Duodenal mucosa (tissue), 2 donors: ENCODE measurements at regions not wholly inside any gene's neighbourhood (a gene's known extent, or its start where the extent isn't known, plus 50 kb on each side); places are given as distances from the start of the nearest gene placed in this dataset.

Experiments
- H3K27ac ChIP-seq: one replicate; pipeline ENCODE4 v1.7.0; 2013; ENCODE audit warnings: low read depth, low read length
- H3K27me3 ChIP-seq, 2 donors: one replicate each; pipeline ENCODE4 v1.7.0; 2013; ENCODE audit warnings: low read length in 2 of 2, control low read depth in 1 of 2; ENCODE audit not compliant: insufficient read depth in 2 of 2, control insufficient read depth in 1 of 2
- H3K36me3 ChIP-seq, 2 donors: one replicate each; pipeline ENCODE4 v1.7.0; 2013; ENCODE audit warnings: low read length in 2 of 2, control low read depth in 1 of 2; ENCODE audit not compliant: insufficient read depth in 2 of 2, control insufficient read depth in 1 of 2
- H3K4me1 ChIP-seq, 2 donors: one replicate each; pipeline ENCODE4 v1.7.0; 2013; ENCODE audit warnings: low read length in 2 of 2, control low read depth in 1 of 2; ENCODE audit not compliant: insufficient read depth in 2 of 2, control insufficient read depth in 1 of 2
- H3K4me3 ChIP-seq, 2 donors: one replicate each; pipeline ENCODE4 v1.7.0; 2013; ENCODE audit warnings: low read length in 2 of 2, low read depth in 1 of 2
- H3K9ac ChIP-seq, 2 donors: one replicate each; pipeline ENCODE4 v1.7.0; 2013; ENCODE audit warnings: low read length in 2 of 2, low read depth in 1 of 2
- H3K9me3 ChIP-seq, 2 donors: one replicate each; pipeline ENCODE4 v1.7.0; 2013; ENCODE audit warnings: low read length in 2 of 2, control low read depth in 1 of 2; ENCODE audit not compliant: control insufficient read depth in 1 of 2

DNA sequence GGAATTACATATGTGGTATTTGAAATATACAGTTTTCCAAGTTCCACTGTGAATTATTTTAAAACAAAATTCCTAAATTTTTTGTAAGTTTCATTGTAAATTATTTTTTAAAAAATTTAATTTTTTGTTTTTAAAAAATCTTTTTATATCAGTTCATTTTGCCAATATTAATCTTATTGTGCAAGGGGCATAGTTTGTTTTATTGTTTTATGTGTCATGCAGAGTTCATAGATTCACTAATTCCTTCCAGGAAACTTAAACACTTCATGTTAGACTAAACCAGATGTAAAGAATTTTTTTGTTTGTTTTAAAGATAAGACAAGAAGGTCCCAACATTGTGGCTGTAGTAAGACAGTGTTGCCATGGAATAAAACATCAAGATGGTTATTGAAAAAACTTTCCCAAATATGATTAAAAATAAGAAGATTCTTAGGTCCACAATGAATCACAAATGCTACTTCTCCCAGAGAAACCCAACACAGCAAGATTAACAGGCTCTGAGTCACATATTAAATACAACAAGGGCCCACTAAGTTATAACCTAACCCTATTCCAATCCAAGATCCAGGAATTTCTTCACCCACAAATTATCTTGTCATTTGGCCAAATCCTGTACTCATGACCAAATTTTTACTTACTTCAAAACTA lies 464.7 kb upstream of the IGFBP3 start:
- Histone ChIP-seq H3K9me3 (no peaks in the 10 kb centered on the region), H3K36me3 (no peaks in the 10 kb centered on the region), H3K4me1 (no peaks in the 10 kb centered on the region), H3K9ac (no peak overlapping the region), H3K27me3 (no peaks in the 10 kb centered on the region), H3K27ac (no peak overlapping the region), H3K4me3 (no peak overlapping the region)

DNA sequence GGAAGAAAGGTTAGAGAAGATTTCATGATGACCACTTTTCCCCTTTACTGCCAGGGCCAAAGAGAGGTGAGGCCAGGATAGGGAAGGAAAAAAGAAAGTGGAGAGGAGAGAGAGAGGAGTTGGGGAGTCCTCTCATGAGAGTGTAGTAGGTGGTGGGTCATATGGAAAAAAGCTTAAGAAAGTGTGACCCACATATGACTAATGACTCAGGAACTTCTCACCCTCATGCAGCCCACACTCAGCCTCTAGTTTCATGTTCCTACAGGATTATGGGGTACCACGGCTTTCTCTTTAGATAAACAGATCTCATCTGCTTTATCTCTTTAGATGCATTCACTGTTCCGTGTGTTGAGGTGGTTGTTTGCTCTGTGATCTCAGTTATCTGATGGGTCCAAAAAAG lies 462.5 kb upstream of the IGFBP3 start:
- Histone ChIP-seq H3K9me3 (no peaks in the 10 kb centered on the region), H3K36me3 (no peaks in the 10 kb centered on the region), H3K4me1 (no peaks in the 10 kb centered on the region), H3K4me3 (no peak overlapping the region), H3K9ac (no peak overlapping the region), H3K27me3 (no peaks in the 10 kb centered on the region), H3K27ac (no peak overlapping the region)

DNA sequence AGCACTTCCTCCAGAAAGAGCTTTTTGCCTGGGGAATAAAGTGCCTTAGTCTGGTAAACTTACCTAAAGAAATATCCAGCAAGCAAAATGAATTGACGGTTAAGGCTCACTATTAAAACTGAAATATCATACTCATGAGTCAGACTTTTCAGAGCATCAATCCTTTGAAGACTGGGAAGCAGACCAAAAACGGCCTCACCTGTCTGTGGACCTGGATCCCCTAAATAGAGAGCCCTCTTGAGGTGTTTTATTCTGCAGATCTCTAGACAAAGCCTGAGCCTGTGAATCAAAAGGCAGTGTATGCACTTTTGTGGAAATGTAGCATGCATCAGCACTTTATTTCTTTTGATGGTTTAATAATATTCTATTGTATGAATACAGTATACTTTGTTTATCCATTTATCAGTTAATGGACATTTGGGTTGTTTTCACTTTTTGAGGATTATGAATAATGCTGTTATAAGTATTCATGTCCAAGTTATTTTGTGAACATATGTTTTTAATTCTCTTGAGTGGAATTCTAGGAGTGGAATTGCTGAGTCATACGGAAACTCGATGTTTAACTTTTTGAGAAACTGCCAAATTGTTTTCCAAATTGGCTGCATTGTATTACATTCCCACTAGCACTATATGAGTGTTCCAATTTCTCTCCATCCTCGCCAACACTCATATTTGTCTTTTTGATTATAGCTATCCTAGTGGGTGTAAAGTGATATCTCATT lies 449.0 kb upstream of the IGFBP3 start:
- Histone ChIP-seq H3K27me3 (no peaks in the 10 kb centered on the region), H3K36me3 (no peaks in the 10 kb centered on the region), H3K4me3 (no peak overlapping the region), H3K27ac (no peak overlapping the region), H3K9me3 (no peaks in the 10 kb centered on the region), H3K4me1 (no peaks in the 10 kb centered on the region), H3K9ac (no peak overlapping the region)

DNA sequence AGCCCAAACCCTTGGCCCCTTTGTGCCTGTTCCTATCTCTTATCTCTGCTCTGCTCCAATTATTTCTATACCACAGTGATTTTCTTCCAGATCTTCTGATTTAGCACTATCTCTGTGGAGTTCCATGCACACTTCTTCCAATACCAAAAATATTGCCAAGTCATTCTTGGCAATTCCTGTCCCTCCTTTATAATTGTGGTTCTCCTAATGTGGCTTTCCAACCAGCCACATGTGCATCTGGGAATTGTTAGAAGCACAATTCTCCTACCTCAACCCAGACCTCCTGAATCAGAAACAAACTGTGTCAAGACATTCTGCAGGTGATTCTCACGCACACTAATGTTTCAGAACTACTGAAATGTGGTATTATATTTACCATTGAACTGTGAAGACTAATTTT lies 447.8 kb upstream of the IGFBP3 start:
- no peaks in the 10 kb centered on the region for H3K9me3 ChIP-seq
- no peak overlapping the region for H3K27ac ChIP-seq
- H3K36me3 ChIP-seq, result no peaks in the 10 kb centered on the region
- H3K27me3 ChIP-seq, result no peaks in the 10 kb centered on the region
- H3K9ac ChIP-seq, result no peak overlapping the region
- no peak overlapping the region for H3K4me3 ChIP-seq
- H3K4me1 ChIP-seq, result peaks cover 1 to 3% of the 10 kb centered on the region in 2 donors

DNA sequence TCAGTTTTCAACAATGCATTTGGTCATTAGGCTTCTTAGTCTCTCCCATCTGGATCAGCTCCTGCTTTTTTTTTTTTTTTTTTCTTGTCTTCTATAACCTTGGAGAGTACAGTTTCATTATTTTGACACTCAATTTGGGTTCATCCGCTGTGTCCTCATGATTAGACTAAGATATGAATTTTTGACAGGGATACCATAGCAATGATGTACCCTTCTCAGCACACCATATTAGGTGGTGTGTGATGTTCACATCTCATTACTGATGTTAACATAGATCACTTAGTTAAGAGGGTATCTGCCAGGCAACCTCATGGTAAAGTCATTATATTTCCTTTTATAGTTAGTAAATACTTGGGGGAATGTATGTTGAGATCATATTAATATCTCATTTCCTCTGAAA lies 445.5 kb upstream of the IGFBP3 start:
- no peaks in the 10 kb centered on the region for H3K36me3 ChIP-seq
- no peak overlapping the region for H3K4me3 ChIP-seq
- no peaks in the 10 kb centered on the region for H3K9me3 ChIP-seq
- H3K9ac ChIP-seq, result no peak overlapping the region
- H3K27me3 ChIP-seq, result no peaks in the 10 kb centered on the region
- peaks cover 3 to 5% of the 10 kb centered on the region in 2 donors for H3K4me1 ChIP-seq
- H3K27ac ChIP-seq, result no peak overlapping the region

DNA sequence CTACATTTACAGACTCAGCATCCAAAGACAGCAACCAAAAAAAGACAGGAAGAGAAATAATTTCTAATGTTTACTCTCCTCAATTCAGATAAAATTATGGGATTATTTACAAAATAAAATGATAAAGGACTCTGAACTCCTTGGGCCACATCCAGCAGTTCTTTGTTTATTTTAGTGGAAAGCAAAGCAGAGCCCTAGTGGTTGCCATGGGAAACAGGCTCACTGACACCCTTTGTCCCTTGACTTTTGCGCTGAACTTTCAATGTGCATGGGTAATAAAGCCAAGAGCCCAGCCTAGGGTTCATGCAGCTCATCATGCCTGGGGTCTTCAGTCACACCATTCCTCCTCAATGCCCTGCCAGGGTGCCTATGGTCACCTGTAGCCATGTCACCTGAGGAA lies 442.6 kb upstream of the IGFBP3 start:
- peaks cover 3 to 5% of the 10 kb centered on the region in 2 donors for H3K4me1 ChIP-seq
- no peak overlapping the region for H3K27ac ChIP-seq
- H3K4me3 ChIP-seq, result no peak overlapping the region
- no peaks in the 10 kb centered on the region for H3K27me3 ChIP-seq
- no peak overlapping the region for H3K9ac ChIP-seq
- H3K9me3 ChIP-seq, result no peaks in the 10 kb centered on the region
- no peaks in the 10 kb centered on the region for H3K36me3 ChIP-seq

DNA sequence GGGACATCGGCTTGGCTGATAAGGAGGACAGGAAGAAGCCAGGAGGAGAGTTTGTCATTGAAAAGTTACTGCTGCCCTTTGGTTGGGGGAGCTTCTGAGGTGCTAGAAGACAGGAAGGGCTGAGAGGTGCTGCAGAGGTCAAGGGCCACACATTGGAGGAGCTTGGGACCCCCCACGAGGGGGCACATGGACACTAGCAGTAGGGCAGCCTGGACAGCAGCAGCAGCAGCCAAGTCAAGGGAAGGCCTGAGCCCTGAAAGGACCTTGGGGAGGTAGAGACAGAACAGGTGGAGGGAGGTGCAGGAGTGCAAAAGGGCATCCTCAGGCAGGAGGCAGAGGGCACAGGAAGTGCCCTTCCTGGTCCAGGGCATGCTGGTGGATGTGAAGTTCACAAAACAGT lies 439.7 kb upstream of the IGFBP3 start:
- Histone ChIP-seq H3K4me3 (no peak overlapping the region), H3K27ac (no peak overlapping the region), H3K4me1 (peaks cover 3 to 5% of the 10 kb centered on the region in 2 donors)

DNA sequence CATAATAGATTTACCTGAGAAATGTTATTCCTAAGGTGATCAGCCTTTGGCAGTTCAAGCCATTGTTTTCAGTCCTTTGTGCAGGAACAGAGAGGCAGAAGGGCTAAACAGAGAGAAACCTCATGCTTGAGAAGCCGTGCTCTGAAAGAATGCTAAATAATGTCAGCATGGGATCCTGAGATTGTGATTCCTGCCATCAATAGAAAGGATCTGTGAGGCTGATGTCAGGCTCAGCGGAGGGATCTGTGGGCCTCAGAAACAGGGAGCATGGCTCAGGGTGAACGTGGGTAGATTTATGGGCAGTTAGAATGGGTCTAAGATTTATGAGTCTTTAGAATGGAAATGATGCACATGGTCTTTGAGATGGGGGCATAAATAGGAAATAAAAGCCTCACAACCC lies 439.2 kb upstream of the IGFBP3 start:
- no peak overlapping the region for H3K9ac ChIP-seq
- H3K27me3 ChIP-seq, result no peaks in the 10 kb centered on the region
- H3K9me3 ChIP-seq, result no peaks in the 10 kb centered on the region
- H3K27ac ChIP-seq, result no peak overlapping the region
- peaks cover 3 to 5% of the 10 kb centered on the region in 2 donors for H3K4me1 ChIP-seq
- H3K36me3 ChIP-seq, result no peaks in the 10 kb centered on the region
- no peak overlapping the region for H3K4me3 ChIP-seq

More for the DNA sequence above, 439.7 kb upstream of the IGFBP3 start:
- no peaks in the 10 kb centered on the region for H3K27me3 ChIP-seq
- H3K9me3 ChIP-seq, result no peaks in the 10 kb centered on the region
- H3K9ac ChIP-seq, result no peak overlapping the region
- no peaks in the 10 kb centered on the region for H3K36me3 ChIP-seq

DNA sequence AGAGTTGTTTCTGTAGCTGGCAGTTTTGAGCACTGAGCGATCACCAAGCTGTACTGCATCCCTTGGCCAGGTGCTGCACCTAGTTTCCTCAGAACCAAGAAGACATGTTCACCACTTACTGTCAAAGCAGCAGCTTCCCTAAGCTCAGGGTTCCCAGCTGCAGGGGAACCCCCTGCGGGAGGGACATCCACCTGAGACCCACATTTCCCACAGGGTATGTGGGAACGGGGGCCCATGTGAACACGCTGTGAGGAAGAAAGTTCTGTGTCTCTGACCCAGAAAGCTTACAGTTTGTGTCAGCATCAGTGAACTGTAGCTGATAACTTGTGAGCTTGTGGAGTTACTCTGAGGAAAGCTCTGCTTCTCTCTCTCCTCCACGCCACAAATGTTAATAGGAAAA lies 436.8 kb upstream of the IGFBP3 start:
- no peak overlapping the region for H3K4me3 ChIP-seq
- no peaks in the 10 kb centered on the region for H3K9me3 ChIP-seq
- no peak overlapping the region for H3K9ac ChIP-seq
- no peak overlapping the region for H3K27ac ChIP-seq
- H3K27me3 ChIP-seq, result no peaks in the 10 kb centered on the region
- H3K36me3 ChIP-seq, result no peaks in the 10 kb centered on the region
- H3K4me1 ChIP-seq, result no peaks in the 10 kb centered on the region

DNA sequence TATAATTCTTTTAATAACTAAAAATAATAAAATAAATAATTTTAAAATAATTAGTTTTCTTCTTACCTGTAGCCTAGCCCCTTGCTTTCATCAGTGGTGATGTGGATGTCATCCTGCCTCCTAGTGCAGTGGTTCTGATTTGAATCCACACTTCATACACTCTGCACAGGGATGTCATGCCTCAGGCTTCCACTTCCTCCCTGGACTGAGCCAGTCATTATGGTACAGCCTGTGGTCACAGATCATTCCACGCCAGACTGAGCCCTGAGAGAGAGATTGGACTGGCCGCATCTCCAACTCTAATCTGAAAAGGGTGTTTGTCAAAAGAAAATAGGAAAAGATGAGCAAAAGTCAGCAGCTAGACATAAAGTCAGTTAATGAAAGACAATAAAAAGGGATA lies 436.2 kb upstream of the IGFBP3 start:
- H3K4me1 ChIP-seq, result no peaks in the 10 kb centered on the region
- no peak overlapping the region for H3K9ac ChIP-seq
- H3K4me3 ChIP-seq, result no peak overlapping the region
- H3K9me3 ChIP-seq, result no peaks in the 10 kb centered on the region
- no peaks in the 10 kb centered on the region for H3K36me3 ChIP-seq
- H3K27ac ChIP-seq, result no peak overlapping the region
- H3K27me3 ChIP-seq, result no peaks in the 10 kb centered on the region
